ENCODE measurements at regions not wholly inside any gene's neighbourhood (a gene's known extent, or its start where the extent isn't known, plus 50 kb on each side); places are given as distances from the start of the nearest gene placed in this dataset.
"Not testable (repeated sequence)": the region's sequence is repeated elsewhere in the genome, so short reads cannot be mapped to it uniquely, and the experiment has no call there.

GRCh38 chr13:69649063-69649392, 458.6 kb upstream of the ATXN8OS start:
- DNase-seq (ENCODE audit: low read depth) = no peak

- no peak for DNase-seq (ENCODE audit: low read depth)
Observed at GRCh38 chr13:69648340-69649062, 459.1 kb upstream of the ATXN8OS start.

- no peak for DNase-seq (ENCODE audit: low read depth)
Observed at GRCh38 chr13:69644447-69644846, 463.2 kb upstream of the ATXN8OS start.

GRCh38 chr13:69641773-69642172, 465.9 kb upstream of the ATXN8OS start:
- DNase-seq (ENCODE audit: low read depth) = no peak

- DNase-seq (ENCODE audit: low read depth) = no peak
Observed at GRCh38 chr13:69633044-69633443, 474.6 kb upstream of the ATXN8OS start.

GRCh38 chr13:69623973-69624372, 483.7 kb upstream of the ATXN8OS start:
- DNase-seq (ENCODE audit: low read depth) = no peak

GRCh38 chr13:69619651-69620050, 488.0 kb upstream of the ATXN8OS start:
- no peak for DNase-seq (ENCODE audit: low read depth)

- DNase-seq (ENCODE audit: low read depth) = no peak
Observed at GRCh38 chr13:69618838-69619237, 488.8 kb upstream of the ATXN8OS start.

- DNase-seq (ENCODE audit: low read depth) = no peak
Observed at GRCh38 chr13:69618393-69618792, 489.2 kb upstream of the ATXN8OS start.

- no peak for DNase-seq (ENCODE audit: low read depth)
Observed at GRCh38 chr13:69617587-69617986, 490.0 kb upstream of the ATXN8OS start.

GRCh38 chr13:69616396-69616795, 491.2 kb upstream of the ATXN8OS start:
- no peak for DNase-seq (ENCODE audit: low read depth)

- not testable (repeated sequence) for DNase-seq (ENCODE audit: low read depth)
Observed at GRCh38 chr13:69615055-69615454, 492.6 kb upstream of the ATXN8OS start.

- DNase-seq (ENCODE audit: low read depth) = no peak
Observed at GRCh38 chr13:69604698-69605097, 502.9 kb upstream of the ATXN8OS start.

- DNase-seq (ENCODE audit: low read depth) = no peak
Observed at GRCh38 chr13:69603144-69603853, 504.3 kb upstream of the ATXN8OS start.

GRCh38 chr13:69601661-69602060, 506.0 kb upstream of the ATXN8OS start:
- no peak for DNase-seq (ENCODE audit: low read depth)

GRCh38 chr13:69600811-69601210, 506.8 kb upstream of the ATXN8OS start:
- DNase-seq (ENCODE audit: low read depth) = no peak

- DNase-seq (ENCODE audit: low read depth) = no peak
Observed at GRCh38 chr13:69597088-69597487, 510.5 kb upstream of the ATXN8OS start.

GRCh38 chr13:69595181-69595580, 512.4 kb upstream of the ATXN8OS start:
- no peak for DNase-seq (ENCODE audit: low read depth)

- no peak for DNase-seq (ENCODE audit: low read depth)
Observed at GRCh38 chr13:69591437-69591836, 516.2 kb upstream of the ATXN8OS start.

GRCh38 chr13:69589531-69590235, 517.9 kb upstream of the ATXN8OS start:
- DNase-seq (ENCODE audit: low read depth) = no peak

GRCh38 chr13:69585656-69586055, 522.0 kb upstream of the ATXN8OS start:
- no peak for DNase-seq (ENCODE audit: low read depth)

GRCh38 chr13:69580255-69580654, 527.4 kb upstream of the ATXN8OS start:
- no peak for DNase-seq (ENCODE audit: low read depth)

GRCh38 chr13:69579351-69579750, 528.3 kb upstream of the ATXN8OS start:
- no peak for DNase-seq (ENCODE audit: low read depth)
